GM20000 (cell line): ENCODE measurements at regions not wholly inside any gene's neighbourhood (a gene's known extent, or its start where the extent isn't known, plus 50 kb on each side); places are given as distances from the start of the nearest gene placed in this dataset.
"Not testable (repeated sequence)": the region's sequence is repeated elsewhere in the genome, so short reads cannot be mapped to it uniquely, and the experiment has no call there.

Source experiments
- DNase-seq: peaks from one replicate; pipeline ENCODE4 v3.0.0; 2012; ENCODE audit warnings: low spot score
- TF ChIP-seq, protein P1 (sequence below): IDR thresholded peaks from 2 replicates; pipeline ENCODE4 v1.5.1; 2012; ENCODE audit warnings: mild to moderate bottlenecking, control low read depth; ENCODE audit errors: extremely low read depth, missing control alignments

DNA sequence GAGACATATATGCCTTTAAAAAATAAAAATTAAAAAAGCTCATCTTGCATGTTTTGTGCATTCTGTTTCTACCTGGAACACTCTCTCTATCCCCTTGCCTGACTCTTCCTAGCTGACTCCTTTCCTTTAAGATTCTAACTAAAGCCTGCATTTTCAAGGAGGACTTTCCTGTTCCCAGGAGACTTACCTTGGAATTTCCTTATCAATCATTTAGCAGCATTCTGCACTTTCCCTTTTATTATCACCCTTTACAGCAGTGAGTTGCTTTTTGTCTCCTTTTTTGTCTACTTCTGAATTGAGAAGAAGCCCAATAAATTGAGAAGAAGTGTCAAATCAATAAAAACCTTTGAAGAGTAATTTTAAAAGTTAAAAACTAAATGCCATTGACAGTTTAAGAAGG lies 142.2 kb upstream of the TMEM196 start:
- no peak for DNase-seq
- TF ChIP-seq, protein P1, sequence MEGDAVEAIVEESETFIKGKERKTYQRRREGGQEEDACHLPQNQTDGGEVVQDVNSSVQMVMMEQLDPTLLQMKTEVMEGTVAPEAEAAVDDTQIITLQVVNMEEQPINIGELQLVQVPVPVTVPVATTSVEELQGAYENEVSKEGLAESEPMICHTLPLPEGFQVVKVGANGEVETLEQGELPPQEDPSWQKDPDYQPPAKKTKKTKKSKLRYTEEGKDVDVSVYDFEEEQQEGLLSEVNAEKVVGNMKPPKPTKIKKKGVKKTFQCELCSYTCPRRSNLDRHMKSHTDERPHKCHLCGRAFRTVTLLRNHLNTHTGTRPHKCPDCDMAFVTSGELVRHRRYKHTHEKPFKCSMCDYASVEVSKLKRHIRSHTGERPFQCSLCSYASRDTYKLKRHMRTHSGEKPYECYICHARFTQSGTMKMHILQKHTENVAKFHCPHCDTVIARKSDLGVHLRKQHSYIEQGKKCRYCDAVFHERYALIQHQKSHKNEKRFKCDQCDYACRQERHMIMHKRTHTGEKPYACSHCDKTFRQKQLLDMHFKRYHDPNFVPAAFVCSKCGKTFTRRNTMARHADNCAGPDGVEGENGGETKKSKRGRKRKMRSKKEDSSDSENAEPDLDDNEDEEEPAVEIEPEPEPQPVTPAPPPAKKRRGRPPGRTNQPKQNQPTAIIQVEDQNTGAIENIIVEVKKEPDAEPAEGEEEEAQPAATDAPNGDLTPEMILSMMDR, result no peak

DNA sequence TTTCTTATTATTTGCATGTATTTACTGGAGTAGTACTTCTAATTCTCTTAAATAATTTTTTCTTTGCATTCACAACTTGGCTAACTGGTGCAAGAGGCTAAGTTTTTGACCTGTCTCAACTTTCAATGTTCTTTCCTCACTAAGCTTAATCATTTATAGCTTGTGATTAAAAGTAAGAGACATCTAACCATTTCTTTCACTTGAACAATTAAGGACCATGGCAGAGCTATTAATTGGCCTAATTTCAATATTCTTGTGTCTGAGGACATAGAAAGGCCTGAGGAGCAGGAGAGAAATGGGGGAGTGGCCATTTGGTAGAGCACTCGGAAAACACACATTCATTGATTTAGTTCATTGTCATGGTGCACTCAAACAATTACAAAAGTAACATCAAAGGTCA lies 141.4 kb upstream of the TMEM196 start:
- no peak for DNase-seq
- TF ChIP-seq, protein P1, result no peak

DNA sequence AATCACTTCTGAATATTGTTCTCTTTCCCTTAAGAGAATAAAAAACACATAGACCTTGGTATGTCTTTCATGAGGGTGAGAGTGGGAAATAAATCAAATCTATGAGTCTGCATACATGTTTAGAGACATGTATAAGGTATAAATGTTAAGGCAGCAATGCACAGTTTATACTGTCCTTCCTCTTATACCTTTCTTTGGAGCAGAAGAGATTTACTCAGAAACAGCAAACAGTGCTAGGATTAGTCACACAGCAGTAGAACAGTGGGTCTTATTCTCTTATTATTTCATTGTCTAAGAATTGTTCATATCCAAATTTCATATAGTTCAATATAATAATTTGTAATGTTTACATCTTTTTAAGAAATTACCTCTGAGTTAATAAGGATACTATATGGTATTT lies 126.7 kb upstream of the TMEM196 start:
- no peak for DNase-seq
- TF ChIP-seq, protein P1, result no peak

DNA sequence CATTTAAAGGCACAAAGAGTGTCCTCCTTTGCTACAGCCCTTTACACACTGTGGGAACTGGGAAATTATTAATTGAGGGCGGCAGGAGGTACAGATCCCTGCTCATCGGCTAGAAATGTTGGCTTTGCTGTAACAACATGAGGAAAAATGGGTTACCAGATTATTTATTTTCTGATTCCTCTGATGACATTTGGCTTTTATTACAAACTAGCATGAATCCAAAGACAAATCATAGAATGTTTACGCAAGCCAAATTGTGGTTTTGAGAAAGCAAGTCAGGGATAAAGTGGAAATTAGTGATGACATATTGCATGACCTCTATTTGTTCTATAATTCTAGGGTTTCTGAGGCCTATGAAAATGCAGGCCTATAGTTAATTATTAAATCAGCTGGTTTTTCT lies 126.1 kb upstream of the TMEM196 start:
- TF ChIP-seq, protein P1, result no peak
- DNase-seq, result no peak

DNA sequence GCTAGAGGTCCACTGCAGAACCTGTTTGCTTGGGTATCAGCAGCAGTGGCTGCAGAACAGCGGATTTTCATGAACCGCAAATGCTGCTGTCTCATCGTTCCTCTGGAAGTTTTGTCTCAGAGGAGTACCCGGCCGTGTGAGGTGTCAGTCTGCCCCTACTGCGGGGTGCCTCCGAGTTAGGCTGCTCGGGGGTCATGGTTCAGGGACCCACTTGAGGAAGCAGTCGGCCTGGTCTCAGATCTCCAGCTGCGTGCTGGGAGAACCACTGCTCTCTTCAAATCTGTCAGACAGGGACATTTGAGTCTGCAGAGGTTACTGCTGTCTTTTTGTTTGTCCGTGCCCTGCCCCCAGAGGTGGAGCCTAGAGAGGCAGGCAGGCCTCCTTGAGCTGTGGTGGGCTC lies 109.5 kb upstream of the TMEM196 start:
- not testable (repeated sequence) for DNase-seq

DNA sequence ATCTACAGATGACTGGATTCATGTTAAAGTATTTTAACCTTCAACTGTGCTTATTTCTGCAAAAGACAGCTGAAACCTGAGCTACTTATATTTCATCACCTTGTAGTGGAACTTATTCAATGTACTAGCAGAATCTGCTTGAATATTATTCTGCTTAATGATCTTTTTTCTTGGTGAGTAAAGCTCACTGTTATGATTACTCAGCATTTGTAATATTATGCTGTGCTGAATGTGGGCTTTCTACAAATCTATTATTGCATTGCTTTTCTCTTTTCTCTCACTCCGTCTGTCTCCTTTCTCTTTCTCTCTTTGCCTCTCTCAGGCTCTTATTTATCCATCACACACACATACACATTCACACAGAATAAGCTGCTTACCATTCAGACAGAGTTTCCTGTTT lies 98.7 kb upstream of the TMEM196 start:
- DNase-seq, result no peak
- TF ChIP-seq, protein P1, result no peak

DNA sequence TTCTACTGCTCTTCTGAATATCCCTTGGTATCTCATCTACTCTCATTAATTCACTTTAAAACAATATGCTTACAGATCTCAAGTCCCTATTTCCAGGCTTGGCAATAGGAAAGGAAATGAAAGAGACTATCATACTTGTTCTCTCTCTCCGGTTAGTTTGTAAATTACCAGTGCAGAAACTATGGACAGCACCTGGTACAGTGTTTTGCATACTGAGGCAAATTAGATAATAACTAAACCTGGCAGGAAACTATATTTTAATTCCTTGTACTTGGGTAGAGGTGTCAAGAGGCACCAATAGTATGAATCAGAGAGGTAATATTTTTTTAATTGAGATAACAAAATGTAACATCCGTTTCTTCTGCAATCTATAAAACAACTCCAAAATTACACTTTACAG lies 97.7 kb upstream of the TMEM196 start:
- DNase-seq, result no peak
- TF ChIP-seq, protein P1, result no peak

DNA sequence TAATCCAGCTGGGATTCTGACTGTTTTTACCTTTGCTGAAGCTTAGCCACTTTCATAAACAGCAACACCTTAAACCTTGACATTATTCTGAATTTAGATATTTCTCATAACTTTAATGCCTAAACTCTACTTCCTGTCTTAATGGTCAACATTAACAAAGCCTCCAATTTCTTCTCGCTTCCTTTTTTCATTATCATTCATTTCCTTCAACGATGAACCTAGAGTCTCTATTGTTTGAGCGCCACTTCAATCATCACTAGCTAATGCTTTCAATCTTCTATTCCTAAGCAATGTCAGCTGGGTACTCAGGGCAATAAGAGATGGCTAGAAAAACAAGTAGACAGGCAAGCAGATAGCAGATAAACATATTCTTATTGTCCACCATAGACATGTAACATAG lies 96.6 kb upstream of the TMEM196 start:
- TF ChIP-seq, protein P1, result no peak
- DNase-seq, result no peak
